H1 (cell line): ENCODE measurements at regions not wholly inside any gene's neighbourhood (a gene's known extent, or its start where the extent isn't known, plus 50 kb on each side); places are given as distances from the start of the nearest gene placed in this dataset.

ENCODE experiments used
- CHD7 ChIP-seq: fragments of 300-600 bp; sonication (generic); IDR thresholded peaks from 2 replicates; pipeline ENCODE4 v1.7.1; 2012; ENCODE audit warnings: low read length, moderate library complexity, mild to moderate bottlenecking, inconsistent platforms; ENCODE audit not compliant: insufficient replicate concordance
- EZH2 ChIP-seq: fragments of 200-600 bp; sonication (generic); IDR thresholded peaks from 2 replicates; pipeline ENCODE4 v1.7.1; 2012; ENCODE audit warnings: low read depth, mild to moderate bottlenecking, moderate library complexity, low read length, inconsistent platforms; ENCODE audit not compliant: severe bottlenecking
- JUND ChIP-seq: IDR thresholded peaks from 2 replicates; pipeline ENCODE4 v1.6.1; 2011; ENCODE audit warnings: mild to moderate bottlenecking, improper control_type of control experiment, low read length
- KDM1A ChIP-seq: fragments of 200-600, 300-600 bp; sonication (generic); IDR thresholded peaks from 2 replicates; pipeline ENCODE4 v1.7.1; 2016; ENCODE audit warnings: mild to moderate bottlenecking, low read length, borderline replicate concordance
- KDM5A ChIP-seq: fragments of 200-600 bp; IDR thresholded peaks from 2 replicates; pipeline ENCODE4 v1.7.1; 2012; ENCODE audit warnings: mild to moderate bottlenecking, low read length, inconsistent platforms, mixed read lengths
- MAFK ChIP-seq: IDR thresholded peaks from 2 replicates; pipeline ENCODE4 v1.6.1; 2012; ENCODE audit warnings: low read depth, mild to moderate bottlenecking, improper control_type of control experiment, low read length
- RBBP5 ChIP-seq: IDR thresholded peaks from 2 replicates; pipeline ENCODE4 v1.7.1; 2012; ENCODE audit warnings: low read depth, mild to moderate bottlenecking, inconsistent platforms, low read length, moderate library complexity, borderline replicate concordance
- TEAD4 ChIP-seq: IDR thresholded peaks from 2 replicates; pipeline ENCODE4 v1.6.1; 2012; ENCODE audit warnings: low read depth, low read length, inconsistent platforms, mixed read lengths

DNA sequence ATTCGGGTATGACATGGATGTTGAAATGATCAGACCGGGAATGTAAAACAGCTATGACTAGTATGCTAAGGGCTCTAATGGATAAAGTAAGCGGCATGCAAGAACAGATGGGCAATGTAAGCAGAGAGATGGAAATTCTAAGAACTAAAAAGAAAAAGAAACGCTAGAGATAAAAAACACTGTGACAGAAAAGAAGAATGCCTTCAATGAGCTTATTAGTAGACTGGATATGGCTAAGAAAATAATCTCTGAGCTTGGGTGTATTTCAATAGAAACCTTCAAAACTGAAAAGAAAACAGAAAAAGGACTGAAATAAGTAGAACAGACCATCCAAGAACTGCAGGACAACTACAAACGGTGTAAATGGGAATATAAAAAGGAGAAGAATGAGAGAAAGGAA, 101.2 kb downstream of the HES1 start (continued):
- TF ChIP-seq CHD7 (no peak), KDM1A (no peak), TEAD4 (no peak), RBBP5 (no peak), EZH2 (no peak), KDM5A (no peak), MAFK (no peak), JUND (no peak)
